GM10847 (cell line): ENCODE measurements at regions not wholly inside any gene's neighbourhood (a gene's known extent, or its start where the extent isn't known, plus 50 kb on each side); places are given as distances from the start of the nearest gene placed in this dataset.

Experiments used
- POLR2A ChIP-seq: IDR thresholded peaks from 2 replicates; pipeline ENCODE4 v1.6.1; 2011; ENCODE audit not compliant: insufficient read length; ENCODE audit errors: extremely low read depth

DNA sequence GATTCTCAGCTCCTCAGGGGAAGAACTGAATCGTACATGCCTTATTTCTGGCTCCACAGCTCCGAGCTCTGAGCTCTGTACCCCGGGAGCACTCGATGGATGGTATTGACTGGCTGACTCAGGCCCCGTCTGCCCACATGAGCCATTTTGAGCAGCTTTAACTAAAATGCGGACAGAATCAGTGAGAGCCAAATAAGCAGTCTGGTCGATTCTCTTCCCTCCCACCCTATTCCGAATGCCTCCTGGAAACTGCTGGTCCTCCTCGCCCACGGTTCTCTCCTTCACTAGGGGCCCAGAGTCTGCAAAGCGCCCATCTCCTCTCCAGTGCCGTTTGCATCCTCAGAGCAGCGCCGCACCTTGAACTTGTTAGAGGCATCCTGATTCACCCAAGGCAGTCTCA is 125.9 kb upstream of the IRF2BP2 start:
- TF ChIP-seq POLR2A, result no peak

DNA sequence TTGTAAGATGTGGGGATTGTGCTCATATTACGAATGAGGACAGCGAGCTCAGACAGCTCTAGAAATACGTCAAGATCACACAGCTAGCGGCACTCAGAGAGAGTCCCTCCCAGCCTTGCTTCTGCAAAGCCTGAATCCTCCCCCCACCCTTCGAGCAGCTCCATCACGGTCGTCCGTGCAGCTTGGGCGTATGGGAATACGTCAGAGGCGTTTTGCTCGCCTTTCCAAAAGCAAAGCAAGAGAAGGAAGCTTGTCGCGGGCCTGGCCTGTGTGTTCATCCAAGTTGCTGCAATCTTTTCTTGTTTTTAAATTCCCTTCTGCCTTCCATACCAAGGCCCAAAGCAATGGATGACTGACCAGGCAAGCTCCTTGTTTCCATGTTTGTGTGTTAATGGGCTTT is 125.5 kb upstream of the IRF2BP2 start:
- TF ChIP-seq POLR2A, result no peak

GRCh38 chr1:234734869-234735268 is 124.9 kb upstream of the IRF2BP2 start:
- no peak for TF ChIP-seq POLR2A

- TF ChIP-seq POLR2A, result no peak
Observed at GRCh38 chr1:234734412-234734835, 124.4 kb upstream of the IRF2BP2 start.

GRCh38 chr1:234733427-234733826 is 123.4 kb upstream of the IRF2BP2 start:
- TF ChIP-seq POLR2A, result no peak

- no peak for TF ChIP-seq POLR2A
Observed at GRCh38 chr1:234732671-234733390, 122.9 kb upstream of the IRF2BP2 start.

- no peak for TF ChIP-seq POLR2A
Observed at GRCh38 chr1:234732260-234732659, 122.3 kb upstream of the IRF2BP2 start.

DNA sequence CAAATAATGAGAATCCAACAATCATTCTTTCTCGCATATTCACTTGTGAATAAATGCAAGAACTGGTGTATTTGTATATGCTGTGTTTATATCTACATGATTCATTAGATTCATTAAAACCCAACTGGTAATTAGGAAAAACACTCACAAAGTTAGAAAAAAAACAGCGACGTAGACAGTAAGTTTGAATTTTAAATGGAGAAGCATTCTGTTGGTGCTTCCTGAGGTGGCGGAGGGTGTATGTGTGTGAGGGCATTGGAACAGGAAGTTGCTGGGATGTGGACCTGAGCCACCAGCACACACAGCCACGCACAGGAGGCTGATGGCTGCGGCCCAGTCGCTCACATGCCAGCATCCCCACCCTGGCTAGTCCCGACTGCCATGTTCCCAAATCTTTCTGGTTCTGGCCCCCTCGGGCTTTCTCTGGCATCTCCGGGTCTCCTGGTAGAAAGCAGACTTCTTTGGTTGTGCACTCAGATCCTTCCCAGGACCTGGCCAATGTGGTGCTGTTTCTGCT is 121.6 kb upstream of the IRF2BP2 start:
- no peak for TF ChIP-seq POLR2A

DNA sequence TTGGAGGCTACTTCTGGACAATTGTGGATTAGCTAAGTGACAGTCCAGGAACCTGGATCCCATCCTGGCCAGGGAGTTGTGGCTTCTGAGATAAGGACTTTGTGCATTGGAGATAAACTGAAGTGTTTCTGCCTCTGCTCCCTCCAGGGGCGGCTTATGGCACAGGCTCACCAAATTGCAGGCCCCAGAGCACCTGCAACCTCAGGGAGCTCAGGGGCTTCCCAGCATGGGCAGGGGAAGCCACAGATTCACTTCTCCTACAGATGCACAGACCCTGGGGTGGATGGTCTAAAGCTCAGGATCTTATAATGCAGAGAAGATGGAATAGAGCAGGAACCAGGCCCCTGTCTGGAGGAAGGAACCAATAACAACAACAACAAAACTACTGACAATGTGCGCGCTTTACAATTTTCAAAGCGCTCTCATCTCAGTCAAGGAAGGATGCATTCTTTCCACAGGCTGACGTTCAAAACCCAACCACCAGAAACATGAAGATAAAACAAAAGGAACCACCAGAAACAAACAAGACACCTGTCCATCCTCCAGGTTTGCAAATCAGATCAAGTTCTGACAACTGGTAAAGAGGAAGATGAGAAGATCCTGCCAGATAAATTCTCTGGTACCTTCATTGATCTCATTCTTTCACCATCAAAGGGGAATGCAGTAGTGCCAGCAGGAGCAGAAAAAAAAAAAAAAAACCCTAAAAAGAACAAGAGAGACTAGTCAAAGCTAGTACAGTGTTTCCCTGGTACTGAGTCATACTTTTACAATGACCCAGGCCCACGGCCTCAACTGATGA is 121.0 kb upstream of the IRF2BP2 start:
- no peak for TF ChIP-seq POLR2A

DNA sequence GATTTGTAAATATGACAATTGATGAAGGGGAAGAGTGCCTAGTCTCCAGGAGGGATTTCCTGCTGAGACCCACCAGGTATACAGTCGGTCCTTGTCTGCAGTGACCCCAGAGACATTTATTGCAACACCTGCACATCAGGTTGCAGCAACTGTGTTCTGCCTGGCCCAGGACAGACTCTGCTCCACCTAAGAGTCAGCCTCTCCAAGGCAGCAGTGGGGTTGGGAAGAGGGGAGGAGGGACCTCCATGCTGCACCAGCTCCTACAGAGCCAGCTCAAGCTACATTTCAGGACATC is 120.4 kb upstream of the IRF2BP2 start:
- TF ChIP-seq POLR2A, result no peak

DNA sequence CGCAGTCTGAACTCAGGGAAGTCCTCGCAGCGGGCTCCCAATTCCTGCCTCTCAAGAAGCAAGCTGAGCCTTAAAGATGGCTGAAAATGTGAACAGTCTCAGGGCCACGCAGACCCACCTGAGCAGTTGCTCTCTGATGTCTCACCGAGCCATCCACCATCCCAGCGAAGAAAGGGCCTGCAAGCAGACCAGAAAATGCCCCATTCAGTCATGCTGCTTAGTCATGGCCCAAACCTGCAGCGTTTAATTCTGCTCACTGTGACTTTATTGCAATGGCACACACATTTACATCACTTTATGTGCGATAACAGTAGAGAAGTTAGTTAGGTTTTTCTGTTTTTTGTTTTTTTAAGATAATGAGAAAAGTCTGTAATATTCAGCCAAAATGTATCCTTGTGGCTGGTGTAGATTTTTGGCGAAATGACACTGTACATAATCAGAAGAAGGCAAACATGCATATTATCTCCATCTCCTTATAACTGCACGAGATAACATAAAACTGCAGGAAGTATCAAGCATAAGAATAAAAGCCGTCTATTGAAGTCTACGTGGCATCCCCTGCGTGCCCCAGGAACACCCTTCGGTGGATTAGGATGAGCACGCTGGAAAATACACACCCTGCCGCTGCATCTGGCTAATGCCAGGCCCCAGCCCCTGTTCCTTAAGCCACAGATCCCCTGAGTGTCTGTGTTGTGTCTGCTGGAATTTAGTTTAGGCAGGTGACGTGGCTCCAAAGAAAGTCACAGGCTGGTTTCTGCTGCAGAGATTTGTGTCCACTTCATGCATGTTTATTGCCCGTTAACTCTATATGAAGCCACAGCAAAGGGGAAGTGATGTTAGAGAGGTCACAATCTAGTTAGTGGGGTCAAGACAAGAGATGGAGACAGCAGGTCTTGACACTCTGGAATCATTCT is 119.8 kb upstream of the IRF2BP2 start:
- TF ChIP-seq POLR2A, result no peak

GRCh38 chr1:234728740-234729139 is 118.8 kb upstream of the IRF2BP2 start:
- TF ChIP-seq POLR2A, result no peak

DNA sequence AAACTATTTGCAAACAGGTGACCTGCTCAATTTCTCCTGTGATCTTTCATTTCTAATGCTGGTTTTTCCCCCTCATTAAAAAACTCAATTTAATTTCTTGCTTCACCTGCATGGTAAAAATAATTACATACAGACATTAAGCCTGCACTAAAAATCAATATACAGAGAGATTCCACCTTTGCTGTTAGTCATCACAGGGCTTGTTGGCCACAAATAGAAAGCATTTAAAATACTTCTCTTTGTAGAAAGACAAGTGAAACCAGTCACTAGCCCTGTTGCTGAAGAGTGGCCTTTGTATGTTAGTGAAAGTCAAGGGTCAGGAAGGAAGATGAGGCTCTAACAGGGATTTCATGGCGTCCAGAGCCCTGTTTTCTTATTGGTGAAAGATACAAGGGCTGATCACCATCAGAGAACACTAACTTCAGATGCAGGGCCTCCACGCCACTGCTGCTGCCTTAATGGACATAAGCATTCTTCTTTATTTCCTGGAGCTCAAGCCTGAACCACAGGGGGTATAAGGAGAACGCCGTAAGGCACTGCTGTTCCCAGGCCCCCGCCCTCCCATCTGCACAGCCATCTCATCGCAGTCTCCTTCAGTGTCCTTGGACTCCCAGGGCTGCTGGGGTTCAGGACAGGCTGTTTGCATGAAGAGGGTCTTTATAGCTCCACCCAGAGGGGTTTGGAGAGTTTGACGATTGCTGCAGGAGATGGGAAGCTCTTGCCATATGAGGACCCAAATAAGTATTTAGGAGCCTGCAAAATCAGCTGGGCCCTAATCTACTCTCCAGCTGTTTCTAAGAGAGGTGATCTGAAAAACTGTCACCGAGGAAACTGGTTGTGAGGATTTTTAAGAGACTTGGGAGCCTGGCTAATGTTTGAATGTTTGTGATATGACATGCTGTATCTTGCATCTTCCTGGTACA is 117.3 kb upstream of the IRF2BP2 start:
- TF ChIP-seq POLR2A, result no peak

- TF ChIP-seq POLR2A, result no peak
Observed at GRCh38 chr1:234726359-234726943, 116.5 kb upstream of the IRF2BP2 start.
